ENCODE measurements at regions not wholly inside any gene's neighbourhood (a gene's known extent, or its start where the extent isn't known, plus 50 kb on each side); places are given as distances from the start of the nearest gene placed in this dataset.
"Not testable (repeated sequence)": the region's sequence is repeated elsewhere in the genome, so short reads cannot be mapped to it uniquely, and the experiment has no call there.

GRCh38 chr5:89535411-89535810, 652.4 kb upstream of the MEF2C start:
- Mint-ChIP-seq H3K4me1 (ENCODE audit: low read depth, unreplicated experiment) (peaks cover 2% of the 10 kb centered on the region), H3K27me3 (ENCODE audit: unreplicated experiment) (no peaks in the 10 kb centered on the region), H3K9me3 (ENCODE audit: unreplicated experiment) (no peaks in the 10 kb centered on the region), H3K4me3 (ENCODE audit: unreplicated experiment) (no peak overlapping the region), H3K27ac (ENCODE audit: unreplicated experiment) (no peak overlapping the region), H3K36me3 (ENCODE audit: unreplicated experiment) (no peaks in the 10 kb centered on the region)
- DNase-seq = no peak
- no peak for TF ChIP-seq CTCF (IDR thresholded peaks at IDR 0.05; ENCODE audit: partially characterized antibody, unreplicated experiment)

DNA sequence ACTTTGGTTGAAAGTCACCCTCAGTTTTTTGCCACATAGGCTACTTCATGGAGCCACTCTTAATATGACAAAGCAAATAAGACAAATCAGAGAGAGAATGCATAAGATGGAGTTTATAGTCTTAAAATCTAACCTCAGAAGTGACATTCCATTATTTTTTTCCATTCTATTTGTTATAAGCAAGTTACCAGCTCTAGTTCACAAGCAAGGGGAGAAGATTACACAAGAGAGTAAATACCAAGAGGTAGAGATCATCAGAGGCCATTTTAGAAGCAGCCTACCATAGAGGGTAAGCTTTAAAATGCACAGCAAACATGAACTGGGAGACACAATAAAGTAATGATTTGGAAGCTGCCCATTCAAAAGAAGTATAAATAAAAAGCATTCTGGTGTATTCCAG, 651.3 kb upstream of the MEF2C start:
- Mint-ChIP-seq H3K4me1 (ENCODE audit: low read depth, unreplicated experiment) (peaks cover 2% of the 10 kb centered on the region), H3K36me3 (ENCODE audit: unreplicated experiment) (no peaks in the 10 kb centered on the region), H3K9me3 (ENCODE audit: unreplicated experiment) (no peaks in the 10 kb centered on the region), H3K4me3 (ENCODE audit: unreplicated experiment) (no peak overlapping the region), H3K27ac (ENCODE audit: unreplicated experiment) (no peak overlapping the region), H3K27me3 (ENCODE audit: unreplicated experiment) (no peaks in the 10 kb centered on the region)
- no peak for DNase-seq
- no peak for TF ChIP-seq CTCF (IDR thresholded peaks at IDR 0.05; ENCODE audit: partially characterized antibody, unreplicated experiment)

DNA sequence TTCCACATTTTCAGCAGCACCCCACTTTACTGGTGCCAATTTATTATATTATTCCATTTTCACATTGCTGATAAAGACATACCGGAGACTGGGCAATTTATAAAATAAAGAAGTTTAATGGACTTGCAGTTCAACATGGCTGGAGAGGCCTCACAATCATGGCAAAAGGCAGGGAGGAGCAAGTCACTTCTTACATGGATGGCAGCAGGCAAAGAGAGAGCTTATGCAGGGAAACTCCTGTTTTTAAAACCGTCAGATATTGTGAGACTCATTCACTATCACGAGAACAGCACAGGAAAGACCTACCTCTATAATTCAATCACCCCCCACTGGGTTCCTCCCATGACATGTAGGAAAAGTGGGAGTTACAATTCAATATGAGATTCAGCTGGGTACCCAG, 641.8 kb upstream of the MEF2C start:
- peaks cover 4% of the 10 kb centered on the region for H3K9me3 Mint-ChIP-seq (ENCODE audit: unreplicated experiment)
- H3K27ac Mint-ChIP-seq (ENCODE audit: unreplicated experiment) = no peak overlapping the region
- TF ChIP-seq CTCF (IDR thresholded peaks at IDR 0.05; ENCODE audit: partially characterized antibody, unreplicated experiment) = no peak
- no peak overlapping the region for H3K4me3 Mint-ChIP-seq (ENCODE audit: unreplicated experiment)
- H3K4me1 Mint-ChIP-seq (ENCODE audit: low read depth, unreplicated experiment) = no peaks in the 10 kb centered on the region
- no peaks in the 10 kb centered on the region for H3K27me3 Mint-ChIP-seq (ENCODE audit: unreplicated experiment)
- H3K36me3 Mint-ChIP-seq (ENCODE audit: unreplicated experiment) = peaks cover 6% of the 10 kb centered on the region
- no peak for DNase-seq

DNA sequence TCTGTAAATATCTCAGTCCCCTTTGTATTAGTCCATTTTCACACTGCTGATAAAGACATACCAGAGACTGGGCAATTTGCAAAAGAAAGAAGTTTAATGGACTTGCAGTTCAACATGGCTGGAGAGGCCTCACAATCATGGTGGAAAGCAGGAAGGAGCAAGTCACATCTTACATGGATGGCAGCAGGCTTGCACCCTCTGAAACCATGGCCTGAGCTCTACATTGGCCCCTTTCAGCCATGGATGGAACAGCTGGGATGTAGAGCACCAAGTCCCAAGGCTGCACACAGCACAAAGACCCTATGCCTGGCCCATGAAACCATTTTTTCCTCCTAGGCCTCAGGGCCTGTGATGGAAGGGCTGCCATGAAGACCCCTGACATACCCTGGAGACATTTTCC, 640.9 kb upstream of the MEF2C start:
- not testable (repeated sequence) for H3K36me3 Mint-ChIP-seq (ENCODE audit: unreplicated experiment); H3K27me3 Mint-ChIP-seq (ENCODE audit: unreplicated experiment); DNase-seq; H3K4me3 Mint-ChIP-seq (ENCODE audit: unreplicated experiment); H3K27ac Mint-ChIP-seq (ENCODE audit: unreplicated experiment); H3K9me3 Mint-ChIP-seq (ENCODE audit: unreplicated experiment); H3K4me1 Mint-ChIP-seq (ENCODE audit: low read depth, unreplicated experiment)

GRCh38 chr5:89520771-89521170, 637.8 kb upstream of the MEF2C start:
- no peak for DNase-seq
- Mint-ChIP-seq H3K27me3 (ENCODE audit: unreplicated experiment) (no peaks in the 10 kb centered on the region), H3K4me3 (ENCODE audit: unreplicated experiment) (no peak overlapping the region)

More at GRCh38 chr5:89520771-89521170, 637.8 kb upstream of the MEF2C start:
- Mint-ChIP-seq H3K27ac (ENCODE audit: unreplicated experiment) (no peak overlapping the region), H3K4me1 (ENCODE audit: low read depth, unreplicated experiment) (no peaks in the 10 kb centered on the region), H3K9me3 (ENCODE audit: unreplicated experiment) (peaks cover 4% of the 10 kb centered on the region), H3K36me3 (ENCODE audit: unreplicated experiment) (peaks cover 6% of the 10 kb centered on the region)
- TF ChIP-seq CTCF (IDR thresholded peaks at IDR 0.05; ENCODE audit: partially characterized antibody, unreplicated experiment) = no peak
